HG02885 (cell line): ENCODE measurements at regions not wholly inside any gene's neighbourhood (a gene's known extent, or its start where the extent isn't known, plus 50 kb on each side); places are given as distances from the start of the nearest gene placed in this dataset.

Experiments
- ATAC-seq: cut with Tn5 transposase; IDR thresholded peaks from one replicate; pipeline ENCODE4 v1.9.1; 2021; ENCODE audit warnings: mild to moderate bottlenecking; ENCODE audit not compliant: unreplicated experiment, poor library complexity

GRCh38 chr2:117137371-117137770, 677.1 kb upstream of the DDX18 start:
- no peak for ATAC-seq

GRCh38 chr2:117169036-117169765, 645.3 kb upstream of the DDX18 start:
- no peak for ATAC-seq

- no peak for ATAC-seq
These were observed 643.6 kb upstream of the DDX18 start for GRCh38 chr2:117170897-117171296.

- no peak for ATAC-seq
These were observed 635.1 kb upstream of the DDX18 start for GRCh38 chr2:117179405-117179804.

- ATAC-seq = no peak
These were observed 623.5 kb upstream of the DDX18 start for GRCh38 chr2:117190856-117191559.

- ATAC-seq = no peak
These were observed 619.1 kb upstream of the DDX18 start for GRCh38 chr2:117195381-117195780.

- ATAC-seq = no peak
These were observed 615.0 kb upstream of the DDX18 start for GRCh38 chr2:117199511-117199910.

GRCh38 chr2:117212562-117212961, 601.9 kb upstream of the DDX18 start:
- no peak for ATAC-seq

GRCh38 chr2:117217145-117217544, 597.3 kb upstream of the DDX18 start:
- no peak for ATAC-seq

- no peak for ATAC-seq
These were observed 591.7 kb upstream of the DDX18 start for GRCh38 chr2:117222809-117223208.

GRCh38 chr2:117232305-117232704, 582.2 kb upstream of the DDX18 start:
- no peak for ATAC-seq

GRCh38 chr2:117257362-117257761, 557.1 kb upstream of the DDX18 start:
- no peak for ATAC-seq

GRCh38 chr2:117269574-117269973, 544.9 kb upstream of the DDX18 start:
- no peak for ATAC-seq

- no peak for ATAC-seq
These were observed 542.9 kb upstream of the DDX18 start for GRCh38 chr2:117271631-117272030.

GRCh38 chr2:117273009-117273671, 541.4 kb upstream of the DDX18 start:
- ATAC-seq = no peak

GRCh38 chr2:117293012-117293411, 521.5 kb upstream of the DDX18 start:
- no peak for ATAC-seq

GRCh38 chr2:117299451-117299850, 515.0 kb upstream of the DDX18 start:
- ATAC-seq = no peak

GRCh38 chr2:117308861-117309770, 505.4 kb upstream of the DDX18 start:
- ATAC-seq = no peak

GRCh38 chr2:117321816-117322215, 492.7 kb upstream of the DDX18 start:
- no peak for ATAC-seq

GRCh38 chr2:117323331-117323730, 491.2 kb upstream of the DDX18 start:
- ATAC-seq = no peak
